HepG2 (cell line): ENCODE measurements at regions not wholly inside any gene's neighbourhood (a gene's known extent, or its start where the extent isn't known, plus 50 kb on each side); places are given as distances from the start of the nearest gene placed in this dataset.

Experiments used
- ATAC-seq: fragments of 200-7000 bp; cut with Tn5 transposase; 3 replicates; pipeline ENCODE4 v1.9.1; 2020; ENCODE audit warnings: mild to moderate bottlenecking, moderate library complexity
- BruUV-seq: library from RNA; stranded (reverse); fragments of 400-500 nt; replicated peaks from 2 replicates; lab custom pipeline; 2021; lab: Mats Ljungman, UMichigan
- CTCF ChIA-PET: fragments of 300-600 bp; formaldehyde crosslinking; extraction: SDS; loops from one replicate; lab custom pipeline; 2021; ENCODE audit warnings: low total read pairs, inconsistent platforms, low intra/inter-chr PET ratio; lab: Yijun Ruan, JAX
- POLR2A ChIA-PET: fragments of 350-600 bp; sonication (Branson Sonifier 250); formaldehyde crosslinking; loops from one replicate; lab custom pipeline; 2020; ENCODE audit warnings: antibody characterized with exemption, inconsistent platforms; lab: Yijun Ruan, JAX
- DNase-seq: peaks from one replicate; pipeline ENCODE4 v3.0.0-alpha.2; 2015; ENCODE audit warnings: low spot score
- FAIRE-seq: peaks from 3 replicates; lab custom pipeline; 2011; peaks lifted over from hg19 to GRCh38; lab: Jason Lieb, UNC
- H2AFZ ChIP-seq: one replicate; pipeline ENCODE4 v1.6.1; 2011; ENCODE audit warnings: low read length, inconsistent platforms
- H3K27ac ChIP-seq: fragments of 300-600 bp; 3 replicates; pipeline ENCODE4 v1.8.0; 2011; ENCODE audit warnings: mixed run types, mild to moderate bottlenecking, mixed read lengths, low read length, inconsistent platforms; ENCODE audit not compliant: insufficient read depth; ENCODE audit errors: extremely low read length
- H3K27me3 ChIP-seq, 2 experiments: fragments of 200-600 bp in 1 of 2; 2 replicates in 1 of 2; 3 replicates in 1 of 2; pipeline versions ENCODE4 v1.6.0 to v1.8.0; 2011; ENCODE audit warnings: low read length in 2 of 2, mild to moderate bottlenecking in 2 of 2, moderate library complexity in 2 of 2, inconsistent platforms in 1 of 2; ENCODE audit not compliant: insufficient read depth in 2 of 2, control insufficient read depth in 1 of 2
- H3K36me3 ChIP-seq, 2 experiments: fragments of 200-600 bp in 1 of 2; replicated peaks in 1 of 2; 2 replicates in 1 of 2; 3 replicates in 1 of 2; pipeline versions ENCODE4 v1.5.1 to v1.8.0; 2011; ENCODE audit warnings: low read length in 2 of 2, inconsistent platforms in 1 of 2; ENCODE audit not compliant: insufficient read depth in 2 of 2, control insufficient read depth in 1 of 2
- H3K4me1 ChIP-seq: 2 replicates; pipeline ENCODE4 v1.5.1; 2012; ENCODE audit warnings: low read length, inconsistent platforms; ENCODE audit not compliant: insufficient read depth
- H3K4me2 ChIP-seq: 2 replicates; pipeline ENCODE4 v1.6.0; 2011; ENCODE audit warnings: low read depth, low read length, inconsistent platforms
- H3K4me3 ChIP-seq, 3 experiments: fragments of 200-600 bp in 1 of 3; sonication (generic), shearing (Covaris generic) in 1 of 3; replicated peaks in 1 of 3; 2 replicates each; pipeline ENCODE4 v1.5.1; 2011 to 2016; ENCODE audit warnings: low read length in 3 of 3, inconsistent platforms in 2 of 3, low read depth in 2 of 3, mild to moderate bottlenecking in 2 of 3, control low read depth in 1 of 3, mixed read lengths in 1 of 3; ENCODE audit not compliant: insufficient read depth in 1 of 3
- H3K79me2 ChIP-seq: one replicate; pipeline ENCODE4 v1.6.1; 2011; ENCODE audit warnings: low read length, inconsistent platforms; ENCODE audit not compliant: insufficient read depth
- H3K9ac ChIP-seq: 2 replicates; pipeline ENCODE4 v1.6.0; 2011; ENCODE audit warnings: mild to moderate bottlenecking, low read depth, low read length, inconsistent platforms; ENCODE audit not compliant: insufficient read depth
- H3K9me3 ChIP-seq: 2 replicates; pipeline ENCODE4 v1.5.1; 2012; ENCODE audit warnings: mild to moderate bottlenecking, low read length
- H4K20me1 ChIP-seq: 2 replicates; pipeline ENCODE4 v1.6.0; 2011; ENCODE audit warnings: inconsistent platforms, mild to moderate bottlenecking, low read length, moderate library complexity; ENCODE audit not compliant: insufficient read depth
- BCL3 ChIP-seq: sonication (generic); formaldehyde crosslinking; IDR thresholded peaks from 2 replicates; pipeline ENCODE4 v1.5.1; 2020; ENCODE audit warnings: mild to moderate bottlenecking, missing genetic modification reagents, moderate library complexity
- GABPB1 ChIP-seq: IDR thresholded peaks from 2 replicates; pipeline ENCODE4 v1.6.1; 2016; ENCODE audit warnings: mild to moderate bottlenecking, missing genetic modification reagents, moderate library complexity, missing compliant biosample characterization
- KLF6 ChIP-seq: IDR thresholded peaks from 2 replicates; pipeline ENCODE4 v1.8.0; 2016; ENCODE audit warnings: missing biosample characterization, missing genetic modification reagents
- NBN ChIP-seq: fragments of 450-650 bp; conservative IDR thresholded peaks from 2 replicates; pipeline ENCODE4 v1.6.1; 2017
- PITX1 ChIP-seq: sonication (generic); formaldehyde crosslinking; IDR thresholded peaks from 2 replicates; pipeline ENCODE4 v1.5.1; 2020; ENCODE audit warnings: mild to moderate bottlenecking, missing genetic modification reagents
- SP2 ChIP-seq: sonication (generic); formaldehyde crosslinking; IDR thresholded peaks from 2 replicates; pipeline ENCODE4 v1.5.1; 2020; ENCODE audit warnings: mild to moderate bottlenecking, missing genetic modification reagents
- SSRP1 ChIP-seq: IDR thresholded peaks from 2 replicates; pipeline ENCODE4 v1.6.1; 2016; ENCODE audit warnings: control low read depth
- ZEB1 ChIP-seq: IDR thresholded peaks from 2 replicates; pipeline ENCODE4 v1.6.1; 2012; ENCODE audit warnings: mild to moderate bottlenecking, low read depth, inconsistent platforms; ENCODE audit not compliant: insufficient replicate concordance
- ZNF451 ChIP-seq: sonication (generic); formaldehyde crosslinking; IDR thresholded peaks from 2 replicates; pipeline ENCODE4 v1.5.0; 2020; ENCODE audit warnings: mild to moderate bottlenecking, missing genetic modification reagents
- ZNF530 ChIP-seq: sonication (generic); formaldehyde crosslinking; IDR thresholded peaks from 2 replicates; pipeline ENCODE4 v1.5.0; 2020; ENCODE audit warnings: low read depth, mild to moderate bottlenecking, missing genetic modification reagents
- ZNF678 ChIP-seq: sonication (generic); formaldehyde crosslinking; IDR thresholded peaks from 2 replicates; pipeline ENCODE4 v1.4.0; 2020; ENCODE audit warnings: mild to moderate bottlenecking, missing genetic modification reagents
- ZNF687 ChIP-seq: sonication (generic); formaldehyde crosslinking; IDR thresholded peaks from 2 replicates; pipeline ENCODE4 v1.5.1; 2020; ENCODE audit warnings: mild to moderate bottlenecking, missing genetic modification reagents, moderate library complexity
- ZNF781 ChIP-seq: sonication (generic); formaldehyde crosslinking; IDR thresholded peaks from 2 replicates; pipeline ENCODE4 v1.5.1; 2020; ENCODE audit warnings: borderline replicate concordance, mild to moderate bottlenecking, missing genetic modification reagents; ENCODE audit errors: not compliant biosample characterization
- ZNF784 ChIP-seq: sonication (generic); formaldehyde crosslinking; IDR thresholded peaks from 2 replicates; pipeline ENCODE4 v1.5.1; 2020; ENCODE audit warnings: missing genetic modification reagents, mild to moderate bottlenecking, borderline replicate concordance
- WGBS: methylation state at CpG from one replicate; pipeline ENCODE4 v1.1.6; 2017; ENCODE audit warnings: low lambda C conversion rate; 5-methylcytosine and 5-hydroxymethylcytosine counted together
- in situ Hi-C: cut with HindIII; loops from 2 replicates; pipeline ENCODE4 v1.10.0; 2017; ENCODE audit warnings: low pct_unique_long_range_greater_than_20kb; ENCODE audit not compliant: extremely low pct_ligation_motif_present
- intact Hi-C: fragments of 100-400 bp; cut with micrococcal nuclease; formaldehyde crosslinking; loops from one replicate; pipeline ENCODE4 v1.10.0; 2022; ENCODE audit not compliant: unreplicated experiment
- TF ChIP-seq, protein P1 (sequence below): sonication (generic); formaldehyde crosslinking; IDR thresholded peaks from 2 replicates; pipeline ENCODE4 v1.5.1; 2020; ENCODE audit warnings: missing genetic modification reagents, mild to moderate bottlenecking, borderline replicate concordance
- TF ChIP-seq, protein P2 (sequence below): sonication (generic); formaldehyde crosslinking; IDR thresholded peaks from 2 replicates; pipeline ENCODE4 v1.4.0; 2020; ENCODE audit warnings: missing genetic modification reagents

DNA sequence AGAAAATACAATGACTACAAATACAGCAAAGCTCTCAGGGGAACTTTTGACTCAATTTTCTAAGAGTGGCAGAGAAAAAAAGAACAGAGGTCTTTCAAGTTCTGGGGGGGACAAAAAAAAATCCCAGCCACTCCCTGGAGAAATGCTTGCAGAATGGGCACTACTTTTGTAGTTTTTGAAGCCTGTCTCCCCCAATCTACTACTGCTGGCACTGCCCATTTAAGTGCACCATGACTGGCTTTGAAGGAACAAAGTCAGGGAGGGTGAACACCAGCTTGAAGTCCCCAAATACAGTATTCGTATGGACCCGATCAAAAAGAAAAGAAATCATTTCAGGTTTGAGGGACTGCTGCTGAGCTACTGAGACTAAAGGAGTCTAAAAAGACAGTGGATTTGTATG, 1824.4 kb downstream of the ARAP2 start:
- H4K20me1 ChIP-seq = no peaks in the 10 kb centered on the region
- no peaks in the 10 kb centered on the region for H3K27me3 ChIP-seq
- no peak overlapping the region for H3K27ac ChIP-seq
- H2AFZ ChIP-seq = no peak overlapping the region
- ChIA-PET CTCF (no interaction called here), POLR2A (no interaction called here)
- no peak overlapping the region for H3K4me2 ChIP-seq
- in situ Hi-C loops = no loop called here
- no peak overlapping the region for H3K9ac ChIP-seq
- H3K4me1 ChIP-seq = no peaks in the 10 kb centered on the region
- no peak overlapping the region for H3K4me3 ChIP-seq
- DNase-seq = no peak
- BruUV-seq = no TSS peak
- no peaks in the 10 kb centered on the region for H3K36me3 ChIP-seq
- no peak for ATAC-seq
- FAIRE-seq = no peak
- intact Hi-C loops = no loop called here
- H3K9me3 ChIP-seq = 0 out of 2 replicates have a peak, but pooled peaks cover 10% of the 10 kb centered on the region
- H3K79me2 ChIP-seq = no peaks in the 10 kb centered on the region
- WGBS = 0% methylated on average over 2 of the region's 2 CpGs
- TF ChIP-seq, protein P1, sequence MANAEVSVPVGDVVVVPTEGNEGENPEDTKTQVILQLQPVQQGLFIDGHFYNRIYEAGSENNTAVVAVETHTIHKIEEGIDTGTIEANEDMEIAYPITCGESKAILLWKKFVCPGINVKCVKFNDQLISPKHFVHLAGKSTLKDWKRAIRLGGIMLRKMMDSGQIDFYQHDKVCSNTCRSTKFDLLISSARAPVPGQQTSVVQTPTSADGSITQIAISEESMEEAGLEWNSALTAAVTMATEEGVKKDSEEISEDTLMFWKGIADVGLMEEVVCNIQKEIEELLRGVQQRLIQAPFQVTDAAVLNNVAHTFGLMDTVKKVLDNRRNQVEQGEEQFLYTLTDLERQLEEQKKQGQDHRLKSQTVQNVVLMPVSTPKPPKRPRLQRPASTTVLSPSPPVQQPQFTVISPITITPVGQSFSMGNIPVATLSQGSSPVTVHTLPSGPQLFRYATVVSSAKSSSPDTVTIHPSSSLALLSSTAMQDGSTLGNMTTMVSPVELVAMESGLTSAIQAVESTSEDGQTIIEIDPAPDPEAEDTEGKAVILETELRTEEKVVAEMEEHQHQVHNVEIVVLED (CRISPR knock-in tag) = no peak
- TF ChIP-seq ZEB1 = no peak
- no peak for TF ChIP-seq BCL3 (CRISPR knock-in tag)
- TF ChIP-seq NBN = no peak
- TF ChIP-seq GABPB1 = no peak
- no peak for TF ChIP-seq PITX1 (CRISPR knock-in tag)
- no peak for TF ChIP-seq ZNF678 (CRISPR knock-in tag)
- no peak for TF ChIP-seq ZNF530 (CRISPR knock-in tag)
- TF ChIP-seq ZNF451 (CRISPR knock-in tag) = no peak
- no peak for TF ChIP-seq ZNF781
- no peak for TF ChIP-seq ZNF687 (CRISPR knock-in tag)
- TF ChIP-seq, protein P2, sequence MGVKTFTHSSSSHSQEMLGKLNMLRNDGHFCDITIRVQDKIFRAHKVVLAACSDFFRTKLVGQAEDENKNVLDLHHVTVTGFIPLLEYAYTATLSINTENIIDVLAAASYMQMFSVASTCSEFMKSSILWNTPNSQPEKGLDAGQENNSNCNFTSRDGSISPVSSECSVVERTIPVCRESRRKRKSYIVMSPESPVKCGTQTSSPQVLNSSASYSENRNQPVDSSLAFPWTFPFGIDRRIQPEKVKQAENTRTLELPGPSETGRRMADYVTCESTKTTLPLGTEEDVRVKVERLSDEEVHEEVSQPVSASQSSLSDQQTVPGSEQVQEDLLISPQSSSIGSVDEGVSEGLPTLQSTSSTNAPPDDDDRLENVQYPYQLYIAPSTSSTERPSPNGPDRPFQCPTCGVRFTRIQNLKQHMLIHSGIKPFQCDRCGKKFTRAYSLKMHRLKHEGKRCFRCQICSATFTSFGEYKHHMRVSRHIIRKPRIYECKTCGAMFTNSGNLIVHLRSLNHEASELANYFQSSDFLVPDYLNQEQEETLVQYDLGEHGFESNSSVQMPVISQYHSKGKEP (CRISPR knock-in tag) = no peak
- no peak for TF ChIP-seq SP2 (CRISPR knock-in tag)
- no peak for TF ChIP-seq KLF6 (CRISPR knock-in tag)
- no peak for TF ChIP-seq SSRP1 (CRISPR knock-in tag)
- TF ChIP-seq ZNF784 (CRISPR knock-in tag) = no peak
